IMR-90 (cell line): ENCODE measurements at regions not wholly inside any gene's neighbourhood (a gene's known extent, or its start where the extent isn't known, plus 50 kb on each side); places are given as distances from the start of the nearest gene placed in this dataset.
"Not testable (repeated sequence)": the region's sequence is repeated elsewhere in the genome, so short reads cannot be mapped to it uniquely, and the experiment has no call there.

Experiments
- ATAC-seq: fragments of 200-7000 bp; cut with Tn5 transposase; 2 replicates; pipeline ENCODE4 v1.9.1; 2020; ENCODE audit warnings: low read depth, mild to moderate bottlenecking, moderate library complexity
- BruUV-seq: library from RNA; stranded (reverse); fragments of 400-500 nt; replicated peaks from 2 replicates; lab custom pipeline; 2021; lab: Mats Ljungman, UMichigan
- CTCF ChIA-PET: fragments of 300-600 bp; formaldehyde crosslinking; extraction: SDS; loops from one replicate; lab custom pipeline; 2021; ENCODE audit warnings: antibody characterized with exemption; lab: Yijun Ruan, JAX
- POLR2A ChIA-PET: fragments of 300-600 bp; sonication (Branson Sonifier 250); formaldehyde crosslinking; loops from one replicate; lab custom pipeline; 2022; ENCODE audit warnings: antibody characterized with exemption; ENCODE audit not compliant: unreplicated experiment; lab: Charles Lee
- DNase-seq: peaks from one replicate; pipeline ENCODE4 v3.0.0; 2013
- H2AFZ ChIP-seq: replicated peaks from 2 replicates; pipeline ENCODE3; 2013; ENCODE audit warnings: low read length, mild to moderate bottlenecking; ENCODE audit not compliant: poor library complexity
- H2AK5ac ChIP-seq: 2 replicates; pipeline ENCODE4 v1.6.1; 2013; ENCODE audit warnings: low read depth, low read length, inconsistent platforms
- H2AK9ac ChIP-seq: replicated peaks from 2 replicates; pipeline ENCODE3; 2013; ENCODE audit warnings: mild to moderate bottlenecking, low read depth, low read length, moderate library complexity; ENCODE audit not compliant: poor library complexity
- H2BK120ac ChIP-seq: 2 replicates; pipeline ENCODE4 v1.6.1; 2013; ENCODE audit warnings: low read depth, low read length, inconsistent platforms
- H2BK15ac ChIP-seq: 3 replicates; pipeline ENCODE4 v1.6.1; 2013; ENCODE audit warnings: low read depth, low read length, inconsistent platforms
- H2BK20ac ChIP-seq: 2 replicates; pipeline ENCODE4 v1.6.1; 2013; ENCODE audit warnings: low read depth, mild to moderate bottlenecking, inconsistent platforms, low read length, moderate library complexity
- H2BK5ac ChIP-seq: 2 replicates; pipeline ENCODE4 v1.6.1; 2013; ENCODE audit warnings: mild to moderate bottlenecking, low read depth, low read length, inconsistent platforms; ENCODE audit not compliant: poor library complexity, severe bottlenecking
- H3K14ac ChIP-seq: replicated peaks from 2 replicates; pipeline ENCODE4 v1.6.1; 2013; ENCODE audit warnings: low read depth, low read length, inconsistent platforms
- H3K18ac ChIP-seq: 2 replicates; pipeline ENCODE4 v1.6.1; 2013; ENCODE audit warnings: low read depth, low read length, control low read depth
- H3K23ac ChIP-seq: 2 replicates; pipeline ENCODE4 v1.6.1; 2013; ENCODE audit warnings: low read depth, low read length, inconsistent platforms
- H3K27ac ChIP-seq: 2 replicates; pipeline ENCODE4 v1.5.1; 2013; ENCODE audit warnings: mild to moderate bottlenecking, control low read depth, low read length; ENCODE audit not compliant: insufficient read depth
- H3K27me3 ChIP-seq: 2 replicates; pipeline ENCODE4 v1.6.1; 2013; ENCODE audit warnings: low read length; ENCODE audit not compliant: control insufficient read depth, insufficient read depth
- H3K36me3 ChIP-seq: 2 replicates; pipeline ENCODE4 v1.6.1; 2013; ENCODE audit warnings: low read length, mixed read lengths; ENCODE audit not compliant: control insufficient read depth, insufficient read depth
- H3K4ac ChIP-seq: 2 replicates; pipeline ENCODE4 v1.6.1; 2013; ENCODE audit warnings: low read depth, low read length, inconsistent platforms
- H3K4me1 ChIP-seq: 2 replicates; pipeline ENCODE4 v1.6.1; 2013; ENCODE audit warnings: low read length, mixed read lengths; ENCODE audit not compliant: control insufficient read depth, insufficient read depth
- H3K4me2 ChIP-seq: 2 replicates; pipeline ENCODE4 v1.6.1; 2013; ENCODE audit warnings: low read depth, mild to moderate bottlenecking, control low read depth, low read length, moderate library complexity
- H3K4me3 ChIP-seq: 2 replicates; pipeline ENCODE4 v1.5.1; 2013; ENCODE audit warnings: low read depth, mild to moderate bottlenecking, control low read depth, low read length, moderate library complexity; ENCODE audit not compliant: insufficient read depth
- H3K56ac ChIP-seq: 2 replicates; pipeline ENCODE4 v1.6.1; 2013; ENCODE audit warnings: low read length, inconsistent platforms; ENCODE audit not compliant: insufficient read depth; ENCODE audit errors: extremely low read depth
- H3K79me1 ChIP-seq, 2 experiments: 2 replicates each; pipeline ENCODE4 v1.6.1; 2013; ENCODE audit warnings: low read length in 2 of 2, inconsistent platforms in 1 of 2, low read depth in 1 of 2
- H3K9ac ChIP-seq: 2 replicates; pipeline ENCODE4 v1.6.1; 2013; ENCODE audit warnings: low read depth, low read length, control low read depth
- H3K9me1 ChIP-seq: 2 replicates; pipeline ENCODE4 v1.6.1; 2013; ENCODE audit warnings: low read length, inconsistent platforms; ENCODE audit not compliant: insufficient read depth
- H3K9me3 ChIP-seq: 2 replicates; pipeline ENCODE4 v1.6.1; 2013; ENCODE audit warnings: low read length; ENCODE audit not compliant: control insufficient read depth, insufficient read depth
- H4K20me1 ChIP-seq: 2 replicates; pipeline ENCODE4 v1.6.1; 2013; ENCODE audit warnings: low read length, inconsistent platforms; ENCODE audit not compliant: insufficient read depth
- H4K5ac ChIP-seq: 2 replicates; pipeline ENCODE4 v1.6.1; 2013; ENCODE audit warnings: mild to moderate bottlenecking, low read depth, low read length, control low read depth
- H4K8ac ChIP-seq, 2 experiments: 2 replicates each; pipeline ENCODE4 v1.6.1; 2013; ENCODE audit warnings: low read depth in 2 of 2, low read length in 2 of 2, control low read depth in 1 of 2, inconsistent platforms in 1 of 2
- H4K91ac ChIP-seq: 2 replicates; pipeline ENCODE4 v1.6.1; 2013; ENCODE audit warnings: low read depth, low read length, inconsistent platforms; ENCODE audit not compliant: insufficient read depth
- WGBS, 2 experiments: methylation state at CpG; one replicate each; pipeline versions ENCODE4 v1.1.5 to v1.1.7; 2013; ENCODE audit warnings: missing lambda C conversion rate in 2 of 2; ENCODE audit not compliant: insufficient read length in 1 of 2; ENCODE audit errors: extremely low coverage in 2 of 2; 5-methylcytosine and 5-hydroxymethylcytosine counted together
- dilution Hi-C: fragments of 300-500 bp; cut with HindIII; formaldehyde crosslinking; loops from one replicate; pipeline ENCODE4 v1.14.3; 2018; ENCODE audit warnings: low sequenced_read_pairs; ENCODE audit not compliant: unreplicated experiment
- in situ Hi-C: fragments of 300-500 bp; cut with MboI; formaldehyde crosslinking; loops from 3 replicates; pipeline ENCODE4 v1.14.3; 2019; ENCODE audit warnings: low sequenced_read_pairs, inconsistent platforms, mixed read lengths
- intact Hi-C: fragments of 100-400 bp; cut with micrococcal nuclease; formaldehyde crosslinking; loops from 2 replicates; pipeline ENCODE4 v1.10.0; 2022

- H2BK120ac ChIP-seq, in situ Hi-C loops, H2BK15ac ChIP-seq, H3K4me3 ChIP-seq, BruUV-seq, ATAC-seq, H3K9ac ChIP-seq, H4K20me1 ChIP-seq, H3K4ac ChIP-seq, H3K79me1 ChIP-seq, H3K14ac ChIP-seq, CTCF ChIA-PET, H3K56ac ChIP-seq, H4K8ac ChIP-seq, DNase-seq, H2AK9ac ChIP-seq, H4K5ac ChIP-seq, H3K9me1 ChIP-seq, H4K91ac ChIP-seq, H3K4me2 ChIP-seq, H3K27ac ChIP-seq, H2BK20ac ChIP-seq, H3K18ac ChIP-seq, H2AFZ ChIP-seq, H3K23ac ChIP-seq, H2AK5ac ChIP-seq, H3K9me3 ChIP-seq, H3K36me3 ChIP-seq, dilution Hi-C loops, H3K27me3 ChIP-seq, H2BK5ac ChIP-seq: not testable (repeated sequence)
- peaks cover 11% of the 10 kb centered on the region; the same call in 1 of the 2 replicates for H3K4me1 ChIP-seq
- intact Hi-C loops = loop anchor here (10.0 kb wide), 3 partner anchors 251 to 349 kb away; no protein-coding TSS in a partner anchor
- POLR2A ChIA-PET = interaction anchor here (0.6 kb wide), 1 partner anchor 353 kb away, joined by 3 read pairs; no protein-coding TSS in a partner anchor
- whole genome bisulfite sequencing, 2 experiments = no CpG with 5 or more reads among the region's 8 CpGs
Measured at GRCh38 chr2:238723740-238724320, 124.1 kb upstream of the TWIST2 start.
